ENCODE measurements at regions not wholly inside any gene's neighbourhood (a gene's known extent, or its start where the extent isn't known, plus 50 kb on each side); places are given as distances from the start of the nearest gene placed in this dataset.

GRCh38 chr18:27478459-27478858 is 293.4 kb upstream of the CHST9 start:
- H3K4me3 ChIP-seq (ENCODE audit: low read depth, poor library complexity, severe bottlenecking): no peak overlapping the region
- 0% methylated on average over 1 of the region's 1 CpG for WGBS, 2 donors
- no peak for DNase-seq (ENCODE audit: low spot score in 2 of 2)
- TF ChIP-seq CTCF (IDR thresholded peaks at IDR 0.05) (no peak), POLR2A (IDR thresholded peaks at IDR 0.05) (no peak)
- intact Hi-C loops (cut with DNase I; ENCODE audit: low total_unique reads): no loop called here

- no peak for TF ChIP-seq POLR2A (IDR thresholded peaks at IDR 0.05)
- TF ChIP-seq CTCF (IDR thresholded peaks at IDR 0.05): no peak
- intact Hi-C loops (cut with DNase I; ENCODE audit: low total_unique reads): no loop called here
- 83 to 88% methylated on average over 6 of the region's 6 CpGs for WGBS, 2 donors
- no peak overlapping the region for H3K4me3 ChIP-seq (ENCODE audit: low read depth, poor library complexity, severe bottlenecking)
- DNase-seq (ENCODE audit: low spot score in 2 of 2): no peak
These were observed 288.2 kb upstream of the CHST9 start for GRCh38 chr18:27473318-27473717.

GRCh38 chr18:27467073-27467472 is 282.0 kb upstream of the CHST9 start:
- no peak overlapping the region for H3K4me3 ChIP-seq (ENCODE audit: low read depth, poor library complexity, severe bottlenecking)
- TF ChIP-seq POLR2A (IDR thresholded peaks at IDR 0.05): no peak
- no peak for TF ChIP-seq CTCF (IDR thresholded peaks at IDR 0.05)
- intact Hi-C loops (cut with DNase I; ENCODE audit: low total_unique reads): no loop called here
- no peak for DNase-seq (ENCODE audit: low spot score in 2 of 2)

GRCh38 chr18:27461957-27462356 is 276.8 kb upstream of the CHST9 start:
- no peak for DNase-seq (ENCODE audit: low spot score in 2 of 2)
- 85 to 87% methylated on average over 1 of the region's 1 CpG for WGBS, 2 donors
- intact Hi-C loops (cut with DNase I; ENCODE audit: low total_unique reads): no loop called here
- no peak overlapping the region for H3K4me3 ChIP-seq (ENCODE audit: low read depth, poor library complexity, severe bottlenecking)
- no peak for TF ChIP-seq CTCF (IDR thresholded peaks at IDR 0.05)
- TF ChIP-seq POLR2A (IDR thresholded peaks at IDR 0.05): no peak

GRCh38 chr18:27449104-27449503 is 264.0 kb upstream of the CHST9 start:
- H3K4me3 ChIP-seq (ENCODE audit: low read depth, poor library complexity, severe bottlenecking): no peak overlapping the region
- intact Hi-C loops (cut with DNase I; ENCODE audit: low total_unique reads): no loop called here
- TF ChIP-seq POLR2A (IDR thresholded peaks at IDR 0.05) (no peak), CTCF (IDR thresholded peaks at IDR 0.05) (no peak)
- WGBS, 2 donors: 75 to 76% methylated on average over 7 of the region's 7 CpGs
- DNase-seq (ENCODE audit: low spot score in 2 of 2): no peak

GRCh38 chr18:27447930-27448329 is 262.8 kb upstream of the CHST9 start:
- intact Hi-C loops (cut with DNase I; ENCODE audit: low total_unique reads): no loop called here
- no peak for TF ChIP-seq POLR2A (IDR thresholded peaks at IDR 0.05)
- TF ChIP-seq CTCF (IDR thresholded peaks at IDR 0.05): no peak
- H3K4me3 ChIP-seq (ENCODE audit: low read depth, poor library complexity, severe bottlenecking): no peak overlapping the region
- DNase-seq (ENCODE audit: low spot score in 2 of 2): no peak
- WGBS, 2 donors: 49 to 51% methylated on average over 2 of the region's 2 CpGs

Measured in lower leg skin (tissue), 4 donors.